Fibroblast of gingiva (primary cell): ENCODE measurements at regions not wholly inside any gene's neighbourhood (a gene's known extent, or its start where the extent isn't known, plus 50 kb on each side); places are given as distances from the start of the nearest gene placed in this dataset.
A peak's percentile ranks its signal among the peaks of the same experiment; 100 is the strongest.

ENCODE experiments used
- DNase-seq: peaks from one replicate; pipeline ENCODE4 v3.0.0-alpha.2; 2011; ENCODE audit warnings: low read depth

- no peak for DNase-seq
These were observed 101.1 kb upstream of the ID4 start for GRCh38 chr6:19736066-19736465.

- DNase-seq = no peak
These were observed 99.2 kb upstream of the ID4 start for GRCh38 chr6:19738010-19738409.

- no peak for DNase-seq
These were observed 87.4 kb upstream of the ID4 start for GRCh38 chr6:19749722-19750121.

- no peak for DNase-seq
These were observed 84.4 kb upstream of the ID4 start for GRCh38 chr6:19752746-19753145.

- DNase-seq = no peak
These were observed 83.3 kb upstream of the ID4 start for GRCh38 chr6:19753826-19754225.

- no peak for DNase-seq
These were observed 82.5 kb upstream of the ID4 start for GRCh38 chr6:19754686-19755085.

- DNase-seq = no peak
These were observed 82.0 kb upstream of the ID4 start for GRCh38 chr6:19755181-19755580.

GRCh38 chr6:19757036-19757435, 80.1 kb upstream of the ID4 start:
- DNase-seq = no peak

GRCh38 chr6:19759117-19759880, 77.9 kb upstream of the ID4 start:
- DNase-seq = peak; percentile 56

GRCh38 chr6:19761121-19761520, 76.0 kb upstream of the ID4 start:
- DNase-seq = no peak

GRCh38 chr6:19771753-19772336, 65.3 kb upstream of the ID4 start:
- peak; percentile 21 for DNase-seq

GRCh38 chr6:19772891-19773290, 64.3 kb upstream of the ID4 start:
- DNase-seq = no peak

GRCh38 chr6:19781269-19781668, 55.9 kb upstream of the ID4 start:
- DNase-seq = no peak

GRCh38 chr6:19782588-19782987, 54.6 kb upstream of the ID4 start:
- no peak for DNase-seq
